HG03469 (cell line): ENCODE measurements at regions not wholly inside any gene's neighbourhood (a gene's known extent, or its start where the extent isn't known, plus 50 kb on each side); places are given as distances from the start of the nearest gene placed in this dataset.

ENCODE experiments used
- ATAC-seq: cut with Tn5 transposase; IDR thresholded peaks from one replicate; pipeline ENCODE4 v1.9.1; 2021; ENCODE audit warnings: mild to moderate bottlenecking, moderate library complexity, moderate number of reproducible peaks; ENCODE audit not compliant: unreplicated experiment

- no peak for ATAC-seq
Observed at GRCh38 chr9:86703346-86703745, 244.0 kb downstream of the GAS1 start.

GRCh38 chr9:86700629-86701028, 246.7 kb downstream of the GAS1 start:
- no peak for ATAC-seq

- ATAC-seq = no peak
Observed at GRCh38 chr9:86697999-86698398, 249.3 kb downstream of the GAS1 start.

GRCh38 chr9:86697213-86697612, 250.1 kb downstream of the GAS1 start:
- no peak for ATAC-seq

- no peak for ATAC-seq
Observed at GRCh38 chr9:86695910-86696424, 251.3 kb downstream of the GAS1 start.

GRCh38 chr9:86690034-86690433, 257.3 kb downstream of the GAS1 start:
- no peak for ATAC-seq

GRCh38 chr9:86687788-86688187, 259.5 kb downstream of the GAS1 start:
- no peak for ATAC-seq

GRCh38 chr9:86685556-86685955, 261.8 kb downstream of the GAS1 start:
- no peak for ATAC-seq

GRCh38 chr9:86684148-86684547, 263.2 kb downstream of the GAS1 start:
- ATAC-seq = no peak

GRCh38 chr9:86682240-86682639, 265.1 kb downstream of the GAS1 start:
- no peak for ATAC-seq

GRCh38 chr9:86679909-86680308, 267.4 kb downstream of the GAS1 start:
- no peak for ATAC-seq

- ATAC-seq = no peak
Observed at GRCh38 chr9:86676396-86676795, 270.9 kb downstream of the GAS1 start.

- no peak for ATAC-seq
Observed at GRCh38 chr9:86675805-86676204, 271.5 kb downstream of the GAS1 start.

- no peak for ATAC-seq
Observed at GRCh38 chr9:86674487-86674886, 272.8 kb downstream of the GAS1 start.

GRCh38 chr9:86672966-86673365, 274.3 kb downstream of the GAS1 start:
- ATAC-seq = no peak

GRCh38 chr9:86672301-86672700, 275.0 kb downstream of the GAS1 start:
- no peak for ATAC-seq

- no peak for ATAC-seq
Observed at GRCh38 chr9:86671018-86671417, 276.3 kb downstream of the GAS1 start.

GRCh38 chr9:86670536-86670935, 276.8 kb downstream of the GAS1 start:
- no peak for ATAC-seq

GRCh38 chr9:86670076-86670475, 277.2 kb downstream of the GAS1 start:
- ATAC-seq = no peak

GRCh38 chr9:86669422-86669821, 277.9 kb downstream of the GAS1 start:
- no peak for ATAC-seq

GRCh38 chr9:86668488-86668887, 278.8 kb downstream of the GAS1 start:
- ATAC-seq = no peak

- ATAC-seq = no peak
Observed at GRCh38 chr9:86667307-86667706, 280.0 kb downstream of the GAS1 start.

- no peak for ATAC-seq
Observed at GRCh38 chr9:86665416-86665815, 281.9 kb downstream of the GAS1 start.

- ATAC-seq = no peak
Observed at GRCh38 chr9:86664603-86665002, 282.7 kb downstream of the GAS1 start.
